ENCODE measurements at regions not wholly inside any gene's neighbourhood (a gene's known extent, or its start where the extent isn't known, plus 50 kb on each side); places are given as distances from the start of the nearest gene placed in this dataset.

GRCh38 chr18:70636991-70637390 is 348.1 kb downstream of the SOCS6 start:
- TF ChIP-seq YY1 (IDR thresholded peaks at IDR 0.05; ENCODE audit: extremely low read depth, insufficient replicate concordance, low read depth, low read length) (no peak), ZBTB33 (IDR thresholded peaks at IDR 0.05; ENCODE audit: extremely low read depth, insufficient replicate concordance, low read length) (no peak), CBX3 (IDR thresholded peaks at IDR 0.05; ENCODE audit: low read depth) (no peak), JUND (IDR thresholded peaks at IDR 0.05) (no peak), POLR2AphosphoS5 (IDR thresholded peaks at IDR 0.05; ENCODE audit: low read depth, low read length) (no peak), ZFX (IDR thresholded peaks at IDR 0.05) (no peak), RAD21 (IDR thresholded peaks at IDR 0.05; ENCODE audit: low read depth) (no peak), SRF (IDR thresholded peaks at IDR 0.05; ENCODE audit: low read depth) (no peak), CTCF (IDR thresholded peaks at IDR 0.05 in 2 of 3, conservative IDR thresholded peaks at IDR 0.05 in 1 of 3; ENCODE audit: borderline replicate concordance in 1 of 3, insufficient read depth in 1 of 3, low read depth in 2 of 3, low read length in 2 of 3) (no peak), CEBPB (IDR thresholded peaks at IDR 0.05; ENCODE audit: low read depth) (no peak), ZNF274 (IDR thresholded peaks at IDR 0.05; ENCODE audit: low read depth, low read length) (no peak), MAX (IDR thresholded peaks at IDR 0.05) (no peak), FOSL1 (IDR thresholded peaks at IDR 0.05; ENCODE audit: low read depth) (no peak), TCF7L2 (IDR thresholded peaks at IDR 0.05; ENCODE audit: borderline replicate concordance, extremely low read depth, insufficient read depth, insufficient read length) (no peak), REST (IDR thresholded peaks at IDR 0.05; ENCODE audit: low read depth) (no peak), EGR1 (IDR thresholded peaks at IDR 0.05; ENCODE audit: low read depth) (no peak), EZH2phosphoT487 (IDR thresholded peaks at IDR 0.05; ENCODE audit: borderline replicate concordance) (no peak), POLR2A (IDR thresholded peaks at IDR 0.05; ENCODE audit: borderline replicate concordance, extremely low read depth, insufficient read depth, insufficient read length) (no peak), ELF1 (IDR thresholded peaks at IDR 0.05; ENCODE audit: borderline replicate concordance, low read depth) (no peak), SIN3A (IDR thresholded peaks at IDR 0.05; ENCODE audit: low read depth) (no peak)
- CTCF ChIA-PET = no interaction called here

More at GRCh38 chr18:70636991-70637390, 348.1 kb downstream of the SOCS6 start:
- Histone ChIP-seq H3K79me2 (ENCODE audit: insufficient read depth, low read length) (no peaks in the 10 kb centered on the region), H3K9me2 (ENCODE audit: insufficient read depth) (no peaks in the 10 kb centered on the region), H3K27me3 (ENCODE audit: insufficient read depth, low read length) (no peaks in the 10 kb centered on the region), H3K4me1 (ENCODE audit: control insufficient read depth in 1 of 2, insufficient read depth in 2 of 2, low read length in 2 of 2) (no peaks in the 10 kb centered on the region), H3K4me2 (ENCODE audit: low read length) (no peak overlapping the region), H2AFZ (ENCODE audit: low read depth, low read length, poor library complexity, severe bottlenecking) (no peak overlapping the region), H3K9ac (ENCODE audit: low read length) (no peak overlapping the region), H3K9me3 (ENCODE audit: control insufficient read depth in 1 of 2, insufficient read depth in 1 of 2, low read depth in 1 of 2, low read length in 2 of 2) (no peaks in the 10 kb centered on the region), H3K27ac (ENCODE audit: low read depth, low read length) (no peak overlapping the region), H3K4me3 (replicated peaks in 1 of 2; ENCODE audit: low read depth in 1 of 2, low read length in 2 of 2) (no peak overlapping the region), H3K36me3 (ENCODE audit: control insufficient read depth in 1 of 2, insufficient read depth in 2 of 2, low read length in 2 of 2) (no peaks in the 10 kb centered on the region), H4K20me1 (ENCODE audit: insufficient read depth) (no peaks in the 10 kb centered on the region)
- intact Hi-C loops (cut with micrococcal nuclease) = no loop called here
- ChIA-PET RAD21 (ENCODE audit: low non-redundant PET in 1 of 2, low total read pairs in 2 of 2, uncharacterized antibody in 2 of 2, unreplicated experiment in 2 of 2) (no interaction called here), POLR2A (no interaction called here)
- ATAC-seq (no peak), DNase-seq (ENCODE audit: low read depth, low spot score) (no peak)
- no TSS peak for BruUV-seq (replicated peaks)

All from HCT116 (cell line).